GM12865 (cell line): ENCODE measurements at regions not wholly inside any gene's neighbourhood (a gene's known extent, or its start where the extent isn't known, plus 50 kb on each side); places are given as distances from the start of the nearest gene placed in this dataset.
"Not testable (repeated sequence)": the region's sequence is repeated elsewhere in the genome, so short reads cannot be mapped to it uniquely, and the experiment has no call there.

Experiments
- DNase-seq: peaks from one replicate; pipeline ENCODE4 v3.0.0; 2010; ENCODE audit warnings: low read depth
- H3K4me3 ChIP-seq: 2 replicates; pipeline ENCODE4 v1.5.1; 2011; ENCODE audit warnings: mild to moderate bottlenecking, low read depth, low read length, control low read depth
- TF ChIP-seq, protein P1 (sequence below): IDR thresholded peaks from 2 replicates; pipeline ENCODE4 v1.5.1; 2011; ENCODE audit warnings: low read length, control low read depth, low read depth, inconsistent platforms; ENCODE audit not compliant: insufficient read depth; ENCODE audit errors: missing control alignments

- TF ChIP-seq, protein P1, sequence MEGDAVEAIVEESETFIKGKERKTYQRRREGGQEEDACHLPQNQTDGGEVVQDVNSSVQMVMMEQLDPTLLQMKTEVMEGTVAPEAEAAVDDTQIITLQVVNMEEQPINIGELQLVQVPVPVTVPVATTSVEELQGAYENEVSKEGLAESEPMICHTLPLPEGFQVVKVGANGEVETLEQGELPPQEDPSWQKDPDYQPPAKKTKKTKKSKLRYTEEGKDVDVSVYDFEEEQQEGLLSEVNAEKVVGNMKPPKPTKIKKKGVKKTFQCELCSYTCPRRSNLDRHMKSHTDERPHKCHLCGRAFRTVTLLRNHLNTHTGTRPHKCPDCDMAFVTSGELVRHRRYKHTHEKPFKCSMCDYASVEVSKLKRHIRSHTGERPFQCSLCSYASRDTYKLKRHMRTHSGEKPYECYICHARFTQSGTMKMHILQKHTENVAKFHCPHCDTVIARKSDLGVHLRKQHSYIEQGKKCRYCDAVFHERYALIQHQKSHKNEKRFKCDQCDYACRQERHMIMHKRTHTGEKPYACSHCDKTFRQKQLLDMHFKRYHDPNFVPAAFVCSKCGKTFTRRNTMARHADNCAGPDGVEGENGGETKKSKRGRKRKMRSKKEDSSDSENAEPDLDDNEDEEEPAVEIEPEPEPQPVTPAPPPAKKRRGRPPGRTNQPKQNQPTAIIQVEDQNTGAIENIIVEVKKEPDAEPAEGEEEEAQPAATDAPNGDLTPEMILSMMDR, result no peak
- peak; percentile 45 for DNase-seq
Measured at GRCh38 chr2:12486205-12487118, 230.3 kb upstream of the TRIB2 start.

DNA sequence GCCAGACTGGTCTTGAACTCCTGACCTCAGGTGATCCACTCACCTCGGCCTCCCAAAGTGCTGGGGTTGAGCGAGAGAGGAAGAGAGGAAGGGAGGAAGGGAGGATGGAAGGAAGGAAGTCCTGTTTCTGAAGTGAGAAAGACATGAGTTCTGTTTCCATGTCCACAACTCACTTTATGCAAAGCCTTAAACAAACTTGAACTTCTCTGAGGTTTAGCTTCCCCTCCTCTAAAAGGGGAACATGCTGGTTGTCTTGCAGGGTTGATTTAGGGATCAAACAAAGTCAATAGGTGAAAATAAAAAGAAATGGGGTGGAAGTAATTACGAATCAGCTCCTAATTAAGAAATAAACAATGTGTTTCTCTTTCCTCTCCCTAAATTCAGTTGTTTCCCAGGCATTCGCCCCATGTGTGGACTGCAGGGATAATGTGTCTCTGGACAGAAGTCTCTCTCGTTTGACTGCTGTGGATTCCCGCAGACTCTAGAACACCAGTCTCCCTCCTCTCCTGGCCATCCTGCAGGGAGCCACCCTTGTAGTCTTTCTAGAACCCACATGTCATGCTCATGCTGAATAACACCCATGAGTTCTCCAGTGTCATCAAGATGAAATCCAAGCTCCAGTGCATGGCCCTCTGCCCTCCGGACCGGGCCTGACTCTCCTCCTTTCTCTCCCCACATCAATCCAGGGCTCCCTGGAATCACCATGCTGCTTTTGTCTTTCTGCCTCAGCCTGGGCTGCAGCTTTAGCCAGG, 229.3 kb upstream of the TRIB2 start:
- H3K4me3 ChIP-seq, result no peak overlapping the region
- DNase-seq, result no peak
- TF ChIP-seq, protein P1, result no peak

More at GRCh38 chr2:12486205-12487118, 230.3 kb upstream of the TRIB2 start:
- no peak overlapping the region for H3K4me3 ChIP-seq

DNA sequence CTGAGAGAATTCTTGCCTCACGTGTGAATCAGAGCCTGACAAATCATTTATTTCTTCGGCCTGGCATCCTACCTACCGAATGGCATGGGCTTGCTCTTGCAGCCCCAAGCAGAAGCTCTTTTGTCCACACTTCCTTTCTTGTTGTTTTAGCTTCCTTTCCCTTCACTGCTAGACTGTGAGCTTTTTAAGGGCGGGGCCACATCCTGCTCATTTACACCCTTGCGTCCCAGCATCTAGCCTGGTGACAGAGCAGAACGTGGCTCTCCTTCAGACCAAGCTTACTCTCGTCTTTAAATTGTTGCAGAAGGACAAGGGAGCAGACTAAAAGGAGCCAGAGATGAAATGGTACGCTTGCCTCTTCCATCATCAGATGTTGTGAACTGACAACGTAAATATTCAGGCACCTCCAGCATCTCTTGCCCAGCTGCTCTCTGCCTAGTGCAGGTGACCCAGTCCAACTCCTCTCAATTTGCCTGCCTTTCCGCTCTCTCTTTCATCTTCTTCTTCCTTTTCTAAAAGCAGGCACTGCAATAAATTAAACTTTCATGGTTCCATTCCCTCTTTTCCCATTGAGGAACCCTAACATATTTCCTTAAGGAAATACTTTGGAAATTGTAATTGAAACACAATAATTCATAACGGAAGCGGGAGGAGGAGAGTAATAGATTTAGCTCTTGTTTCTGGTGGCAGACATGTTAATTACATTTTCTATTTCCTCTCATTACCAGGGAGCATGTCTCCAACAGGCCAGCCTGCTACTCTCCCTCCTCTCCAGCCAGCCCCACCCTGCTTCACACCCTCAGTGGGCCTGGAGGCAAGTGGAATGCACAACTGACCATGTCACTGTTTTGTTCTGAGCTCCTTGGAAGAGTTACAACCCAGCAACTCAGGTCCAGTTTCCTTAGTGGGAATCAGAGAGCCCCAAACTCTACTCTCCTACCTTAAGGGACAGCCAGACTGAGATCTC, 228.1 kb upstream of the TRIB2 start:
- DNase-seq, result peak; percentile 23
- TF ChIP-seq, protein P1, result no peak
- H3K4me3 ChIP-seq, result no peak overlapping the region

GRCh38 chr2:12490641-12491040, 226.1 kb upstream of the TRIB2 start:
- TF ChIP-seq, protein P1, result no peak
- H3K4me3 ChIP-seq, result no peak overlapping the region
- DNase-seq, result no peak

DNA sequence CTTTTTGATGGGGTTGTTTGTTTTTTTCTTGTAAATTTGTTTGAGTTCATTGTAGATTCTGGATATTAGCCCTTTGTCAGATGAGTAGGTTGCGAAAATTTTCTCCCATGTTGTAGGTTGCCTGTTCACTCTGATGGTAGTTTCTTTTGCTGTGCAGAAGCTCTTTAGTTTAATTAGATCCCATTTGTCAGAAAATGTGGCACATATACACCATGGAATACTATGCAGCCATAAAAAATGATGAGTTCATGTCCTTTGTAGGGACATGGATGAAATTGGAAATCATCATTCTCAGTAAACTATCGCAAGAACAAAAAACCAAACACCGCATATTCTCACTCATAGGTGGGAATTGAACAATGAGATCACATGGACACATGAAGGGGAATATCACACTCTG, 224.4 kb upstream of the TRIB2 start:
- DNase-seq, H3K4me3 ChIP-seq: not testable (repeated sequence)

- no peak for DNase-seq
- no peak overlapping the region for H3K4me3 ChIP-seq
- TF ChIP-seq, protein P1, result no peak
Measured at GRCh38 chr2:12493031-12493513, 223.7 kb upstream of the TRIB2 start.
